ENCODE measurements at regions not wholly inside any gene's neighbourhood (a gene's known extent, or its start where the extent isn't known, plus 50 kb on each side); places are given as distances from the start of the nearest gene placed in this dataset.

DNA sequence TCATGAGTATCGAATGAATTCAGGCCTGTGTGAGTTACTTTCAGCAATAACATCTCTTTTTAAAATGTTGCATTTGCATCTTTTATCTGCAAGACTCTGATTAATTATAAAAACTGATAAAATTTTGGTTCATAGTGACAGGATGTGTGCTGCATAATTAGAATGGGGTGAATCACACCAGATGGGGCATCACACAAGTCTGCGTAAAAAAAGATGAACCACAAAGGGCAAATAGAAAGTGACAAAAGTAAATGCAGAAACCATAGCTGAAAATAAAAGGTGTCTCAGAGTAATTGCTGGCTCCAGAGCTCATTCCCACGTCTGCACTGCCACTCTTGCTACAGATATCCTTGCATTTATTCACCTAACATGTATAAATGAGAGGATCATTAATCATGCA lies 131.1 kb downstream of the HS3ST1 start:
- no peaks in the 10 kb centered on the region for H3K9me3 ChIP-seq (ENCODE audit: control insufficient read depth, insufficient read depth, low read length)
- H2AFZ ChIP-seq (replicated peaks; ENCODE audit: low read length, poor library complexity): no peak overlapping the region
- no peaks in the 10 kb centered on the region for H3K27me3 ChIP-seq (ENCODE audit: control insufficient read depth, insufficient read depth, low read length)
- dilution Hi-C loops (cut with HindIII; ENCODE audit: low sequenced_read_pairs, unreplicated experiment): no loop called here
- no peak overlapping the region for H3K23ac ChIP-seq (ENCODE audit: low read depth, low read length)
- no TSS peak for BruUV-seq (replicated peaks)
- no peak overlapping the region for H3K27ac ChIP-seq (ENCODE audit: insufficient read depth, low read length)
- H3K56ac ChIP-seq (ENCODE audit: extremely low read depth, insufficient read depth, low read length): no peak overlapping the region
- H3K4me3 ChIP-seq (ENCODE audit: insufficient read depth, low read depth, low read length): no peak overlapping the region
- H3K9me1 ChIP-seq (ENCODE audit: insufficient read depth, low read length): no peaks in the 10 kb centered on the region
- H2AK9ac ChIP-seq (replicated peaks; ENCODE audit: low read depth, low read length, poor library complexity): no peak overlapping the region
- TF ChIP-seq SMC3 (IDR thresholded peaks at IDR 0.05; ENCODE audit: low read depth, low read length): no peak
- TF ChIP-seq MXI1 (IDR thresholded peaks at IDR 0.05; ENCODE audit: borderline replicate concordance, low read depth, low read length): no peak
- H2BK20ac ChIP-seq (ENCODE audit: low read depth, low read length): no peak overlapping the region
- no peak overlapping the region for H3K9ac ChIP-seq (ENCODE audit: low read depth, low read length)
- no peak overlapping the region for H2BK5ac ChIP-seq (ENCODE audit: low read depth, low read length, poor library complexity, severe bottlenecking)
- no peak overlapping the region for H3K4ac ChIP-seq (ENCODE audit: low read depth, low read length)
- DNase-seq (no peak), ATAC-seq (ENCODE audit: low read depth) (no peak)
- no peaks in the 10 kb centered on the region for H3K36me3 ChIP-seq (ENCODE audit: control insufficient read depth, insufficient read depth, low read length)
- no peak overlapping the region for H2AK5ac ChIP-seq (ENCODE audit: low read depth, low read length)
- H4K91ac ChIP-seq (ENCODE audit: insufficient read depth, low read depth, low read length): no peak overlapping the region
- no peak overlapping the region for H2BK120ac ChIP-seq (ENCODE audit: low read depth, low read length)
- ChIA-PET POLR2A (ENCODE audit: unreplicated experiment) (no interaction called here), CTCF (no interaction called here)
- no peak overlapping the region for H3K14ac ChIP-seq (replicated peaks; ENCODE audit: low read depth, low read length)
- no peak overlapping the region for H2BK15ac ChIP-seq (ENCODE audit: low read depth, low read length)
- no peaks in the 10 kb centered on the region for H3K4me1 ChIP-seq (ENCODE audit: control insufficient read depth, insufficient read depth, low read length)
- H3K4me2 ChIP-seq (ENCODE audit: low read depth, low read length): no peak overlapping the region
- H3K18ac ChIP-seq (ENCODE audit: low read depth, low read length): no peak overlapping the region
- H4K8ac ChIP-seq (ENCODE audit: low read depth in 2 of 2, low read length in 2 of 2): no peak overlapping the region
- no peaks in the 10 kb centered on the region for H3K79me1 ChIP-seq (ENCODE audit: low read depth in 1 of 2, low read length in 2 of 2)
- in situ Hi-C loops (cut with MboI; ENCODE audit: low sequenced_read_pairs): no loop called here
- H4K5ac ChIP-seq (ENCODE audit: low read depth, low read length): no peak overlapping the region
- H4K20me1 ChIP-seq (ENCODE audit: insufficient read depth, low read length): no peaks in the 10 kb centered on the region
- intact Hi-C loops (cut with micrococcal nuclease): no loop called here
- WGBS, 2 experiments (ENCODE audit: extremely low coverage in 2 of 2, insufficient read length in 1 of 2): no CpG with 5 or more reads among the region's 3 CpGs

All from IMR-90 (cell line).